Testis (tissue), 2 donors: ENCODE measurements at regions not wholly inside any gene's neighbourhood (a gene's known extent, or its start where the extent isn't known, plus 50 kb on each side); places are given as distances from the start of the nearest gene placed in this dataset.

Experiments used
- POLR2A ChIP-seq: fragments of 450-650 bp; IDR thresholded peaks from one replicate; pipeline ENCODE4 v1.6.1; 2017; ENCODE audit warnings: antibody characterized with exemption, mild to moderate bottlenecking, moderate library complexity
- TF ChIP-seq, protein P1 (sequence below), 3 experiments: fragments of 450-650 bp in 2 of 3; fragments of 200-600 bp in 1 of 3; sonication (generic) in 1 of 3; IDR thresholded peaks; one replicate each; pipeline ENCODE4 v1.5.1; 2016 to 2019; ENCODE audit warnings: antibody characterized with exemption in 3 of 3, mild to moderate bottlenecking in 2 of 3, moderate library complexity in 1 of 3

DNA sequence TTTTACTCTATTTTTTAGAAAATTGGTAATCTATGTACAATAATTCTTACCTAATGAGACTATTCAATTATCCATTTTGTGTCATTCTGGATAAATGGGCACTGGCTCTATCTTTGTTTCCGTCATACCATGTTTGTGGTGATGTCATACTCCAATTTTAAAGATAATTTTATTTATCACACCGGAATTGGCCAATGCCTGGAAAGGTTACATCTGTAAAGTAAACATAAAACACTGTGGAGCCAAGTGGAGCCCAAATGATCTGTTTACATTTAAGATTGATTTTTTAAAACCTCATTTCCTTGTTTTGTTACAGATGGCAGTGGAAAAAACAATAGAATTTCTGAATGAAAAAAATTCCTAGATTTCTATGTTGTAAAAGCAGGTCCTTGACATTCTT lies 120.2 kb upstream of the GPRIN3 start:
- TF ChIP-seq POLR2A = no peak
- TF ChIP-seq, protein P1, sequence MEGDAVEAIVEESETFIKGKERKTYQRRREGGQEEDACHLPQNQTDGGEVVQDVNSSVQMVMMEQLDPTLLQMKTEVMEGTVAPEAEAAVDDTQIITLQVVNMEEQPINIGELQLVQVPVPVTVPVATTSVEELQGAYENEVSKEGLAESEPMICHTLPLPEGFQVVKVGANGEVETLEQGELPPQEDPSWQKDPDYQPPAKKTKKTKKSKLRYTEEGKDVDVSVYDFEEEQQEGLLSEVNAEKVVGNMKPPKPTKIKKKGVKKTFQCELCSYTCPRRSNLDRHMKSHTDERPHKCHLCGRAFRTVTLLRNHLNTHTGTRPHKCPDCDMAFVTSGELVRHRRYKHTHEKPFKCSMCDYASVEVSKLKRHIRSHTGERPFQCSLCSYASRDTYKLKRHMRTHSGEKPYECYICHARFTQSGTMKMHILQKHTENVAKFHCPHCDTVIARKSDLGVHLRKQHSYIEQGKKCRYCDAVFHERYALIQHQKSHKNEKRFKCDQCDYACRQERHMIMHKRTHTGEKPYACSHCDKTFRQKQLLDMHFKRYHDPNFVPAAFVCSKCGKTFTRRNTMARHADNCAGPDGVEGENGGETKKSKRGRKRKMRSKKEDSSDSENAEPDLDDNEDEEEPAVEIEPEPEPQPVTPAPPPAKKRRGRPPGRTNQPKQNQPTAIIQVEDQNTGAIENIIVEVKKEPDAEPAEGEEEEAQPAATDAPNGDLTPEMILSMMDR (IDR thresholded peaks at IDR 0.05) = no peak
